ENCODE measurements at regions not wholly inside any gene's neighbourhood (a gene's known extent, or its start where the extent isn't known, plus 50 kb on each side); places are given as distances from the start of the nearest gene placed in this dataset.
"Not testable (repeated sequence)": the region's sequence is repeated elsewhere in the genome, so short reads cannot be mapped to it uniquely, and the experiment has no call there.

- H3K4me3 ChIP-seq (replicated peaks; ENCODE audit: low read depth, low read length): no peak overlapping the region
- DNase-seq (ENCODE audit: low read depth): no peak
- TF ChIP-seq CTCF (IDR thresholded peaks at IDR 0.05; ENCODE audit: low read length, missing control alignments): no peak
Observed at GRCh38 chr2:209253544-209253943, 170.3 kb upstream of the MAP2 start.

- no peak for TF ChIP-seq CTCF (IDR thresholded peaks at IDR 0.05; ENCODE audit: low read length, missing control alignments)
- no peak for DNase-seq (ENCODE audit: low read depth)
- H3K4me3 ChIP-seq (replicated peaks; ENCODE audit: low read depth, low read length): no peak overlapping the region
Observed at GRCh38 chr2:209259767-209260166, 164.1 kb upstream of the MAP2 start.

- TF ChIP-seq CTCF (IDR thresholded peaks at IDR 0.05; ENCODE audit: low read length, missing control alignments): no peak
- DNase-seq (ENCODE audit: low read depth): no peak
- no peak overlapping the region for H3K4me3 ChIP-seq (replicated peaks; ENCODE audit: low read depth, low read length)
Observed at GRCh38 chr2:209260281-209260680, 163.6 kb upstream of the MAP2 start.

- not testable (repeated sequence) for H3K4me3 ChIP-seq (replicated peaks; ENCODE audit: low read depth, low read length); DNase-seq (ENCODE audit: low read depth)
Observed at GRCh38 chr2:209261366-209262053, 162.3 kb upstream of the MAP2 start.

GRCh38 chr2:209269024-209269423 lies 154.8 kb upstream of the MAP2 start:
- TF ChIP-seq CTCF (IDR thresholded peaks at IDR 0.05; ENCODE audit: low read length, missing control alignments): no peak
- no peak overlapping the region for H3K4me3 ChIP-seq (replicated peaks; ENCODE audit: low read depth, low read length)
- no peak for DNase-seq (ENCODE audit: low read depth)

- DNase-seq (ENCODE audit: low read depth): no peak
- no peak overlapping the region for H3K4me3 ChIP-seq (replicated peaks; ENCODE audit: low read depth, low read length)
- TF ChIP-seq CTCF (IDR thresholded peaks at IDR 0.05; ENCODE audit: low read length, missing control alignments): no peak
Observed at GRCh38 chr2:209276000-209276399, 147.8 kb upstream of the MAP2 start.

GRCh38 chr2:209277444-209277843 lies 146.4 kb upstream of the MAP2 start:
- TF ChIP-seq CTCF (IDR thresholded peaks at IDR 0.05; ENCODE audit: low read length, missing control alignments): no peak
- no peak overlapping the region for H3K4me3 ChIP-seq (replicated peaks; ENCODE audit: low read depth, low read length)
- no peak for DNase-seq (ENCODE audit: low read depth)

Measured in fibroblast of pulmonary artery (primary cell).